DMS153 treated with DMSO at 0.1 percent for 48 hours (cell line): ENCODE measurements at regions not wholly inside any gene's neighbourhood (a gene's known extent, or its start where the extent isn't known, plus 50 kb on each side); places are given as distances from the start of the nearest gene placed in this dataset.

Experiments used
- DNase-seq: peaks from one replicate; lab custom pipeline; 2025; ENCODE audit not compliant: unreplicated experiment; lab: John Stamatoyannopoulos, UW

GRCh38 chr14:98858561-98858960 lies 413.4 kb downstream of the BCL11B start:
- DNase-seq, result no peak

GRCh38 chr14:98859301-98859700 lies 412.7 kb downstream of the BCL11B start:
- no peak for DNase-seq

- no peak for DNase-seq
These were observed 407.8 kb downstream of the BCL11B start for GRCh38 chr14:98864211-98864610.

GRCh38 chr14:98867146-98867545 lies 404.9 kb downstream of the BCL11B start:
- DNase-seq, result no peak

- no peak for DNase-seq
These were observed 404.3 kb downstream of the BCL11B start for GRCh38 chr14:98867726-98868125.

GRCh38 chr14:98868866-98869265 lies 403.1 kb downstream of the BCL11B start:
- DNase-seq, result no peak

- DNase-seq, result no peak
These were observed 400.2 kb downstream of the BCL11B start for GRCh38 chr14:98871796-98872195.

GRCh38 chr14:98877065-98877464 lies 394.9 kb downstream of the BCL11B start:
- DNase-seq, result no peak

GRCh38 chr14:98878282-98878681 lies 393.7 kb downstream of the BCL11B start:
- no peak for DNase-seq

GRCh38 chr14:98886982-98887381 lies 385.0 kb downstream of the BCL11B start:
- no peak for DNase-seq

- no peak for DNase-seq
These were observed 383.7 kb downstream of the BCL11B start for GRCh38 chr14:98888281-98888680.

GRCh38 chr14:98888927-98889835 lies 382.8 kb downstream of the BCL11B start:
- DNase-seq, result no peak

- no peak for DNase-seq
These were observed 382.2 kb downstream of the BCL11B start for GRCh38 chr14:98889836-98890185.

- DNase-seq, result no peak
These were observed 381.2 kb downstream of the BCL11B start for GRCh38 chr14:98890556-98891340.

GRCh38 chr14:98893675-98894074 lies 378.3 kb downstream of the BCL11B start:
- DNase-seq, result no peak

GRCh38 chr14:98894600-98894999 lies 377.4 kb downstream of the BCL11B start:
- no peak for DNase-seq

- DNase-seq, result no peak
These were observed 375.5 kb downstream of the BCL11B start for GRCh38 chr14:98896449-98896848.

GRCh38 chr14:98897605-98898309 lies 374.2 kb downstream of the BCL11B start:
- no peak for DNase-seq

- no peak for DNase-seq
These were observed 372.6 kb downstream of the BCL11B start for GRCh38 chr14:98899441-98899840.

GRCh38 chr14:98900236-98900635 lies 371.8 kb downstream of the BCL11B start:
- no peak for DNase-seq

GRCh38 chr14:98900798-98901197 lies 371.2 kb downstream of the BCL11B start:
- DNase-seq, result no peak
